Endothelial cell of hepatic sinusoid (primary cell): ENCODE measurements at regions not wholly inside any gene's neighbourhood (a gene's known extent, or its start where the extent isn't known, plus 50 kb on each side); places are given as distances from the start of the nearest gene placed in this dataset.

Experiments used
- in situ Hi-C: cut with HindIII; loops from 2 replicates; pipeline ENCODE4 v1.10.0; 2017; ENCODE audit warnings: low sequenced_read_pairs

DNA sequence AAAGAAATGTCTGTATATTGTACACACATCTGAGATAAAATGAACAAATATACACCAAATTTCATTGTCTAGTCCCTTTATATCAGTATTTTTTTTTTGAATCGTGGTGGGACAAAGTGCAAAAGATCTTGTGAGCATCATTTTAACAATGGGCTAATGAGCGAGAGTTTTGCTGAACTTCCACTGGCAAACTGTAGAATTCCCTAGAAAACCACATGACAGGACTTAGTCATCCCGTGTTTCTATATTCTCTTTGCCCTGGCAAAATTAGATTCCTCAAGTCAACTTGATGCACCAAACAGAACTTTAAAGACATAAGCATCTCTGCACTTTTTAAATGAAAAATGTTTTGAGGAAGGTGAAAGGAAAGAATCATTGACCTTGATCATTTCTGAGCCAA is 488.2 kb upstream of the PTBP2 start:
- in situ Hi-C loops: loop anchor here (5.0 to 10.0 kb wide), 2 partner anchors 354 to 911 kb away; no protein-coding TSS in a partner anchor

DNA sequence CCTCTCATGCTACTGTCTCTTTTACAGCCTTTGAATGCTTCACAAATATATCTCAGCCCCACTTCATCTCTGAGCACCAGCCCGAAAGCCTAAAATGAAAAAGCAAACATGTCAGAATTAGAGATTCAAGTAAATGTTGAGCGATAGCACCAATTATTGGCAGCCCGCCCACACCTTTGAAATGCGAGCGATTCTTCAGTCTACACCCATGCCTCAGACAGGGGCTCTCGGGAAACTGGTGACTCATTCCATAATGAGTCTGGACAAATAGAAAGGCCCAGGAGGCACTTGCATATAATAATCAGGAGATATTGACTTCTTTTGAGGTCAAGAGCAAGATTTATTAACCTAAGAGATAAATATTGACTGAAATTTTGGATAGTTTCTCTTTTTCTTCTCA is 487.3 kb upstream of the PTBP2 start:
- in situ Hi-C loops: loop anchor here (5.0 to 10.0 kb wide), 2 partner anchors 353 to 911 kb away; no protein-coding TSS in a partner anchor

DNA sequence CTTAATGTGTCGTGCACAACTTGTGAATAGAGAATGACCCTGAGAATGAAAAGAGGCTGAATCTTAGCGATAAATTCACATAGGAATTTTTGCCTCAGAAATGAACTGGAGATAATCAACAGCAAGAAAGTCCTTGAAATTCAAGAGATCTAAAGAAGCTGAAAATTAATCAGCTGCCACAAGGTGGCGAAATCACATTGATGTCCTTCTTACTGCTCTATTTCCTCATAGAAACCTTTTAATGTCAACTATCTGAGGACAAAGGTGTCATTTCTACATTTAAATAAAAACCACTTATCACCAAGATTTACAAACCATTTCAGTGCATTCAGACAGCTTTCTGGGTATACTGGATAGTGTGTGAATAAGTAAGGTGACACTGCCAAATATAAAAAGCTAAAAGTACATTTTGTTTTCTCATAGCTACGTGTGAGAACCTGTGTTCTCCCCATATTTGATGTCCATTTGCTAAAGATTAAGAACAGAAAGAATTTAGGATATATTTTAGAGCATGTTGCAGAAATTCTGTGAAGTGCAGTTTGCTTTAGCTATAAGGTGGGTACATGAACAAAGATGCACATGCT is 485.3 kb upstream of the PTBP2 start:
- in situ Hi-C loops: loop anchor here (10.0 kb wide), 1 partner anchor 909 kb away; no protein-coding TSS in a partner anchor

- in situ Hi-C loops: loop anchor here (10.0 kb wide), 1 partner anchor 906 kb away; no protein-coding TSS in a partner anchor
Observed at GRCh38 chr1:96238426-96238825, 483.2 kb upstream of the PTBP2 start.

DNA sequence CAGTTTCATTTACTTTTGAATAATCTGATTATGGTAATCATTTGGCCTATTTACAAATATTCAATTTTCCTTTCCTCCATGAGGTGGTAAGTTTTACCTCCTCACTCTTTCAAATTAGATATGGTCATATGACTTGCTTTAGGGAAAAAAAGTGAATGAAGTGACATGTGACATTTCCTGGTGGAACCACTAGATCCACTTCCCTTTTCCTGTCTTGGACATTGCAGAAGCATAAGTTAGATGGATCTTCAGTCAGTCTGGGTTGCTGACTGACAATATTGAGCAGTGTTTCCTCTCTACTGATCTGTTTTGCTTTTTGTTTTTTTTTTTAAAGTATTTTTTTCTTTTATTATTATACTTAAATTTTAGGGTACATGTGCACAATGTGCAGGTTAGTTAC is 481.1 kb upstream of the PTBP2 start:
- in situ Hi-C loops: no loop called here

GRCh38 chr1:96253246-96254035 is 468.1 kb upstream of the PTBP2 start:
- in situ Hi-C loops: no loop called here

DNA sequence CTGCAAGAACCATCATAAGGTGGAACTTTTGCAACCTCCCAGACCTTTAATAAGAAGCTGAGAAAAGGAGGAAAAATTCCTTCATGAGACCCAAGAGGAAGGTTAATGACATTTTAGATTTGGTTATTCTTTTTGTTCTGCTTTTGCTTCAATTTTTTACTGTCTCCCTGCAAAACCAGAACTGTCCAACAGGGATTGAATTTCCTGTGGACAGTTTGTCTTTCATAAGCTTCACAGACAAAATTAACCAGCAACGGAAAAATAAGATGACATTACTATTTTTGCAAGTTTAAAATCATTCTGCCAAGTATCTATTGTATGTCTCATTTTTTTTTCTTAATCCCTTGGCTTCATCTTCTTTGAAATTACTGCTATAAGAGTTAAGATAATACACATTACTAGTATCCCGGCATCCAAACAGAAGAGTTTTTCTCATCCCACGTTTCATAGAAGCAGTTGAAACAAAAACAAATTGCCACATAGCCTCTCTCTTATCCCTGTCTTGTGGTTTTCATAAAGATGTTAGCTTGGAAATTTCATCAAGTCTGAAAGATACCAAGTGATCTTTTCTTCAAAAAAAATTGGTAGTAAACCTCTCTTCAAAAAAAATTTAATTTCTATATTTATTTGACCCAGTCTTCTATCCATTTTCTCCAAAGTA is 465.3 kb upstream of the PTBP2 start:
- in situ Hi-C loops: loop anchor here (5.0 kb wide), 1 partner anchor 201 kb away; no protein-coding TSS in a partner anchor

- in situ Hi-C loops: loop anchor here (5.0 kb wide), 1 partner anchor 198 kb away; no protein-coding TSS in a partner anchor
Observed at GRCh38 chr1:96259399-96259798, 462.2 kb upstream of the PTBP2 start.

- in situ Hi-C loops: no loop called here
Observed at GRCh38 chr1:96281491-96281890, 440.1 kb upstream of the PTBP2 start.

GRCh38 chr1:96290033-96290432 is 431.6 kb upstream of the PTBP2 start:
- in situ Hi-C loops: no loop called here

GRCh38 chr1:96290801-96291200 is 430.8 kb upstream of the PTBP2 start:
- in situ Hi-C loops: no loop called here

- in situ Hi-C loops: no loop called here
Observed at GRCh38 chr1:96291468-96291867, 430.1 kb upstream of the PTBP2 start.

DNA sequence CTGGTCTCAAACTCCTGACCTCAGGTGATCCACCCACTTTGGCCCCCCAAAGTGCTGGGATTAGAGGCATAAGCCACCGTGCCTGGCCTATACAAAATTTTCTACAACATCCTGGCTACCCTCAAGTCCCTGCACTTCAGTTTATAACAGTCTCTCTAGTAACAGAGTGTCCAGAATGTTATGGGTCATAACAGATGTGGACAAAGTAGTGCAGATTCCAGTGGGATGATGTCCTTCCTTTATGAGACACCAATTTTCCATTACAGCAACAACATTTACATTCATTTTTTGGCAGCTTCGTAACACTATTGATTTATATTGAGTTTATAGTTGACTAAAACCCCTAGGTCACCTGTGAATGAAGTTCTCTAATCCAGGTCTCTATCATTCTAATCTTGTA is 429.4 kb upstream of the PTBP2 start:
- in situ Hi-C loops: no loop called here

GRCh38 chr1:96296991-96297390 is 424.6 kb upstream of the PTBP2 start:
- in situ Hi-C loops: no loop called here

- in situ Hi-C loops: no loop called here
Observed at GRCh38 chr1:96306809-96307560, 414.6 kb upstream of the PTBP2 start.

DNA sequence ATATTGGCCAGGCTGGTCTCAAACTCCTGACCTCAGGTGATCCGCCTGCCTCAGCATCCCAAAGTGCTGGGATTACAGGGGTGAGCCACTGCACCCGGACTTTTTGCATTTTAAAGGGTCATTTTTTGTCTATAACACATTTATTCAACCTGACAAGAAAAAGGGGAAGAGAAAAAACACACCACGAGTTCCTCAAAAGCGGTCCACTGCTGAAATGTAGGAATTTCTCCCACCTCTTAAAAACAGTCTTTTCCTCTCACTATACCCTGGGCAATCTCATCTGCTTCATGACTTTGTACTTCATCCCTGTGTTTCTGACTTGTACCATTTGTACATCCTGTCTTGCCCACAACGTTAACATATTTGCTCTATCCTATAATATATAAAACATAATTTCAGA is 413.3 kb upstream of the PTBP2 start:
- in situ Hi-C loops: no loop called here

- in situ Hi-C loops: no loop called here
Observed at GRCh38 chr1:96309783-96310182, 411.8 kb upstream of the PTBP2 start.

DNA sequence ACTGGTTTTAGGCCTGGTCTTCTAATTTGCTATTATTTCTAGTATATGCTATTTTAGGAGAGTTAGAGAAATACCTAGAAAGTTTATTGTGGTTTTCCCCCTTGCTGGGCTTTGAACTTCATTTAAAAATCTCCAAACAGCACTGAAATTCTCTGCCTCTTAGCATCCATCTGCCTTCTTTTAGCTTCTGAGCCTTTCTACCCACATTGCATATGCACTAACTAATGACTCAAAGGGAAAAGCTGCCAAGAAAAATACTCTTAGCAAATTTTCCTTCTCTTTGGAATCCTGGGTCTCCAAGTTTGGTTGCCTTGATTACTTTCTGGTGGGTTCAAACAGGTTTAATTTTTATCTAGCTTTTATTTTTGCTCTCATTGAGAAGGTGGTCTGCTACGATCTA is 408.4 kb upstream of the PTBP2 start:
- in situ Hi-C loops: no loop called here

DNA sequence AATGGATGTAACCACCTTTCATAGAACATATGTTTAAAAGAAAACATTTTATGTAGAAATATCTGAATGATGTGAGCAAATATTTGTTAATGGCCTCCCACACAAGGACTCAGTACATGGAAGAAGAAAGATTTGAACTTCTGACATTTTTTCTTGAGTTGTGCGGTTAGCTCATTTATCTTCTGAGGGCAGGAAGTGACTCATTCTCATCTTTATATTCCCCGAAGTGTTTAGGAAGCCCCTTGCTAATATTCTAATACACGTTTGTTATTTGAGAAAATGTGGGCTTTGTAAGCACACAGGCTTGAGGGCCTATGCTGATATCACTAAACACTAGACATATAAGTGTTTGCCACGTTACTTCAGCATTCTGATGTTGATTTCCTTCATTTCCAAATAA is 392.5 kb upstream of the PTBP2 start:
- in situ Hi-C loops: no loop called here

- in situ Hi-C loops: no loop called here
Observed at GRCh38 chr1:96331596-96331995, 390.0 kb upstream of the PTBP2 start.
